Lower lobe of right lung (tissue), 2 donors: ENCODE measurements at regions not wholly inside any gene's neighbourhood (a gene's known extent, or its start where the extent isn't known, plus 50 kb on each side); places are given as distances from the start of the nearest gene placed in this dataset.

Experiments used
- ATAC-seq, 2 donors: fragments of 200-7000 bp; cut with Tn5 transposase; one replicate each; pipeline ENCODE4 v1.9.1; 2020 to 2022; ENCODE audit warnings: mild to moderate bottlenecking in 2 of 2, moderate library complexity in 2 of 2
- DNase-seq: peaks from one replicate; pipeline ENCODE4 v3.0.0-alpha.2; 2020
- H3K27ac ChIP-seq: fragments of 200-600 bp; one replicate; pipeline ENCODE4 v1.8.0; 2022
- H3K27me3 ChIP-seq: fragments of 200-600 bp; one replicate; pipeline ENCODE4 v1.8.0; 2022; ENCODE audit warnings: low read depth
- H3K36me3 ChIP-seq: fragments of 200-600 bp; one replicate; pipeline ENCODE4 v1.8.0; 2022; ENCODE audit warnings: mild to moderate bottlenecking
- H3K4me1 ChIP-seq: fragments of 200-600 bp; one replicate; pipeline ENCODE4 v1.8.0; 2022
- H3K4me3 ChIP-seq: fragments of 200-600 bp; one replicate; pipeline ENCODE4 v1.8.0; 2022; ENCODE audit warnings: mild to moderate bottlenecking
- H3K9me3 ChIP-seq: fragments of 200-600 bp; one replicate; pipeline ENCODE4 v1.8.0; 2022
- CTCF ChIP-seq: fragments of 200-600 bp; IDR thresholded peaks from one replicate; pipeline ENCODE4 v1.8.0; 2022; ENCODE audit warnings: antibody characterized with exemption, mild to moderate bottlenecking
- intact Hi-C: fragments of 100-400 bp; cut with DNase I; formaldehyde crosslinking; loops from one replicate; pipeline ENCODE4 v1.11.0; 2022
- donor health status: DM: no; HTN: yes; CAD: no; lungs with severe emphysema.

GRCh38 chr4:173717581-173717980 is 187.6 kb upstream of the HAND2 start:
- H3K9me3 ChIP-seq: no peaks in the 10 kb centered on the region
- H3K27ac ChIP-seq: no peak overlapping the region
- DNase-seq (no peak), ATAC-seq (no peak)
- intact Hi-C loops: no loop called here
- H3K4me1 ChIP-seq: no peaks in the 10 kb centered on the region
- no peak overlapping the region for H3K4me3 ChIP-seq
- no peaks in the 10 kb centered on the region for H3K36me3 ChIP-seq
- no peaks in the 10 kb centered on the region for H3K27me3 ChIP-seq
- no peak for TF ChIP-seq CTCF

GRCh38 chr4:173714456-173714855 is 184.4 kb upstream of the HAND2 start:
- no peak for TF ChIP-seq CTCF
- Histone ChIP-seq H3K36me3 (no peaks in the 10 kb centered on the region), H3K4me3 (no peak overlapping the region), H3K27ac (no peak overlapping the region), H3K9me3 (no peaks in the 10 kb centered on the region), H3K4me1 (no peaks in the 10 kb centered on the region), H3K27me3 (no peaks in the 10 kb centered on the region)
- no peak for ATAC-seq
- DNase-seq: no peak
- intact Hi-C loops: no loop called here

GRCh38 chr4:173713026-173713425 is 183.0 kb upstream of the HAND2 start:
- no peak for TF ChIP-seq CTCF
- no peaks in the 10 kb centered on the region for H3K9me3 ChIP-seq
- H3K27me3 ChIP-seq: no peaks in the 10 kb centered on the region
- no peaks in the 10 kb centered on the region for H3K4me1 ChIP-seq
- H3K27ac ChIP-seq: no peak overlapping the region
- DNase-seq (no peak), ATAC-seq (no peak)
- intact Hi-C loops: no loop called here
- no peak overlapping the region for H3K4me3 ChIP-seq
- no peaks in the 10 kb centered on the region for H3K36me3 ChIP-seq

- Histone ChIP-seq H3K4me3 (no peak overlapping the region), H3K9me3 (no peaks in the 10 kb centered on the region), H3K4me1 (no peaks in the 10 kb centered on the region), H3K27ac (no peak overlapping the region), H3K27me3 (no peaks in the 10 kb centered on the region), H3K36me3 (no peaks in the 10 kb centered on the region)
- intact Hi-C loops: no loop called here
- DNase-seq (no peak), ATAC-seq (no peak)
- TF ChIP-seq CTCF: no peak
These were observed 177.8 kb upstream of the HAND2 start for GRCh38 chr4:173707658-173708419.

- H3K36me3 ChIP-seq: no peaks in the 10 kb centered on the region
- no peak overlapping the region for H3K4me3 ChIP-seq
- H3K4me1 ChIP-seq: no peaks in the 10 kb centered on the region
- no peaks in the 10 kb centered on the region for H3K27me3 ChIP-seq
- DNase-seq (no peak), ATAC-seq (no peak)
- TF ChIP-seq CTCF: no peak
- H3K27ac ChIP-seq: no peak overlapping the region
- H3K9me3 ChIP-seq: no peaks in the 10 kb centered on the region
- intact Hi-C loops: no loop called here
These were observed 174.2 kb upstream of the HAND2 start for GRCh38 chr4:173704201-173704600.
